Activated naive CD4-positive, alpha-beta T cell treated with anti-CD3 and anti-CD28 coated beads, Interleukin-2, amount 10 ng/mL, durations not matched to agents 7 days and 5 days (primary cell): ENCODE measurements at regions not wholly inside any gene's neighbourhood (a gene's known extent, or its start where the extent isn't known, plus 50 kb on each side); places are given as distances from the start of the nearest gene placed in this dataset.

Experiments used
- CTCF ChIA-PET: fragments of 350-600 bp; sonication (Branson Sonifier 250); formaldehyde crosslinking; loops from one replicate; lab custom pipeline; 2021; ENCODE audit warnings: antibody characterized with exemption; lab: Charles Lee
- DNase-seq: peaks from one replicate; pipeline ENCODE4 v3.0.0-alpha.2; 2020
- H3K27ac Mint-ChIP-seq: one replicate; pipeline ENCODE4 v1.8.0; 2021; ENCODE audit warnings: mild to moderate bottlenecking, moderate library complexity, mixed read lengths
- H3K27me3 Mint-ChIP-seq: one replicate; pipeline ENCODE4 v1.8.0; 2021; ENCODE audit warnings: mild to moderate bottlenecking, mixed read lengths
- H3K36me3 Mint-ChIP-seq: one replicate; pipeline ENCODE4 v1.8.0; 2021; ENCODE audit warnings: mixed read lengths
- H3K4me1 Mint-ChIP-seq: one replicate; pipeline ENCODE4 v1.8.0; 2021; ENCODE audit warnings: mixed read lengths
- H3K4me3 Mint-ChIP-seq: one replicate; pipeline ENCODE4 v1.8.0; 2021; ENCODE audit warnings: mild to moderate bottlenecking, moderate library complexity, mixed read lengths
- H3K9me3 Mint-ChIP-seq: one replicate; pipeline ENCODE4 v1.8.0; 2021; ENCODE audit warnings: mixed read lengths

GRCh38 chr4:158008551-158009218 lies 164.1 kb downstream of the GASK1B start:
- Mint-ChIP-seq H3K9me3 (no peaks in the 10 kb centered on the region), H3K4me1 (no peaks in the 10 kb centered on the region), H3K4me3 (no peak overlapping the region), H3K27ac (no peak overlapping the region), H3K36me3 (no peaks in the 10 kb centered on the region), H3K27me3 (no peaks in the 10 kb centered on the region)
- CTCF ChIA-PET = no interaction called here
- no peak for DNase-seq

GRCh38 chr4:158007566-158007965 lies 165.3 kb downstream of the GASK1B start:
- Mint-ChIP-seq H3K4me3 (no peak overlapping the region), H3K4me1 (no peaks in the 10 kb centered on the region), H3K27ac (no peak overlapping the region), H3K27me3 (no peaks in the 10 kb centered on the region), H3K9me3 (no peaks in the 10 kb centered on the region), H3K36me3 (no peaks in the 10 kb centered on the region)
- no peak for DNase-seq
- CTCF ChIA-PET = no interaction called here

GRCh38 chr4:158006990-158007389 lies 165.8 kb downstream of the GASK1B start:
- Mint-ChIP-seq H3K36me3 (no peaks in the 10 kb centered on the region), H3K9me3 (no peaks in the 10 kb centered on the region), H3K27ac (no peak overlapping the region), H3K4me1 (no peaks in the 10 kb centered on the region), H3K27me3 (no peaks in the 10 kb centered on the region), H3K4me3 (no peak overlapping the region)
- DNase-seq = no peak
- CTCF ChIA-PET = no interaction called here

GRCh38 chr4:158005021-158005420 lies 167.8 kb downstream of the GASK1B start:
- Mint-ChIP-seq H3K4me3 (no peak overlapping the region), H3K9me3 (no peaks in the 10 kb centered on the region), H3K27me3 (no peaks in the 10 kb centered on the region), H3K27ac (no peak overlapping the region), H3K4me1 (no peaks in the 10 kb centered on the region), H3K36me3 (no peaks in the 10 kb centered on the region)
- CTCF ChIA-PET = no interaction called here
- no peak for DNase-seq

GRCh38 chr4:158004101-158004500 lies 168.7 kb downstream of the GASK1B start:
- Mint-ChIP-seq H3K4me3 (no peak overlapping the region), H3K9me3 (no peaks in the 10 kb centered on the region), H3K36me3 (no peaks in the 10 kb centered on the region), H3K4me1 (no peaks in the 10 kb centered on the region), H3K27me3 (no peaks in the 10 kb centered on the region), H3K27ac (no peak overlapping the region)
- CTCF ChIA-PET = no interaction called here
- no peak for DNase-seq

GRCh38 chr4:158003212-158003611 lies 169.6 kb downstream of the GASK1B start:
- Mint-ChIP-seq H3K4me3 (no peak overlapping the region), H3K36me3 (no peaks in the 10 kb centered on the region), H3K9me3 (no peaks in the 10 kb centered on the region), H3K27me3 (no peaks in the 10 kb centered on the region), H3K4me1 (no peaks in the 10 kb centered on the region), H3K27ac (no peak overlapping the region)
- CTCF ChIA-PET = no interaction called here
- no peak for DNase-seq

- DNase-seq = no peak
- H3K4me1 Mint-ChIP-seq = no peaks in the 10 kb centered on the region
- H3K4me3 Mint-ChIP-seq = no peak overlapping the region
- CTCF ChIA-PET = no interaction called here
- H3K27me3 Mint-ChIP-seq = no peaks in the 10 kb centered on the region
- no peaks in the 10 kb centered on the region for H3K36me3 Mint-ChIP-seq
- H3K9me3 Mint-ChIP-seq = no peaks in the 10 kb centered on the region
- no peak overlapping the region for H3K27ac Mint-ChIP-seq
These were observed 170.7 kb downstream of the GASK1B start for GRCh38 chr4:158002173-158002572.

GRCh38 chr4:158001756-158002155 lies 171.1 kb downstream of the GASK1B start:
- H3K27ac Mint-ChIP-seq = no peak overlapping the region
- CTCF ChIA-PET = no interaction called here

GRCh38 chr4:157999723-158000122 lies 173.1 kb downstream of the GASK1B start:
- Mint-ChIP-seq H3K27ac (no peak overlapping the region), H3K27me3 (no peaks in the 10 kb centered on the region), H3K4me3 (no peak overlapping the region), H3K9me3 (no peaks in the 10 kb centered on the region), H3K36me3 (no peaks in the 10 kb centered on the region), H3K4me1 (no peaks in the 10 kb centered on the region)
- DNase-seq = no peak
- CTCF ChIA-PET = no interaction called here

More at GRCh38 chr4:158001756-158002155, 171.1 kb downstream of the GASK1B start:
- Mint-ChIP-seq H3K4me3 (no peak overlapping the region), H3K9me3 (no peaks in the 10 kb centered on the region), H3K4me1 (no peaks in the 10 kb centered on the region), H3K27me3 (no peaks in the 10 kb centered on the region), H3K36me3 (no peaks in the 10 kb centered on the region)
- no peak for DNase-seq

- no peak overlapping the region for H3K27ac Mint-ChIP-seq
- no peak overlapping the region for H3K4me3 Mint-ChIP-seq
- no peaks in the 10 kb centered on the region for H3K27me3 Mint-ChIP-seq
- CTCF ChIA-PET = no interaction called here
- H3K9me3 Mint-ChIP-seq = no peaks in the 10 kb centered on the region
- DNase-seq = no peak
- no peaks in the 10 kb centered on the region for H3K4me1 Mint-ChIP-seq
- no peaks in the 10 kb centered on the region for H3K36me3 Mint-ChIP-seq
These were observed 175.5 kb downstream of the GASK1B start for GRCh38 chr4:157997296-157997695.

- CTCF ChIA-PET = no interaction called here
These were observed 176.5 kb downstream of the GASK1B start for GRCh38 chr4:157996061-157997028.

GRCh38 chr4:157994863-157995262 lies 178.0 kb downstream of the GASK1B start:
- no peaks in the 10 kb centered on the region for H3K36me3 Mint-ChIP-seq
- H3K4me1 Mint-ChIP-seq = no peaks in the 10 kb centered on the region
- no peak overlapping the region for H3K27ac Mint-ChIP-seq
- CTCF ChIA-PET = no interaction called here
- H3K4me3 Mint-ChIP-seq = no peak overlapping the region
- no peaks in the 10 kb centered on the region for H3K27me3 Mint-ChIP-seq
- DNase-seq = no peak
- H3K9me3 Mint-ChIP-seq = no peaks in the 10 kb centered on the region

More at GRCh38 chr4:157996061-157997028, 176.5 kb downstream of the GASK1B start:
- no peak overlapping the region for H3K4me3 Mint-ChIP-seq
- no peaks in the 10 kb centered on the region for H3K9me3 Mint-ChIP-seq
- no peak overlapping the region for H3K27ac Mint-ChIP-seq
- no peaks in the 10 kb centered on the region for H3K36me3 Mint-ChIP-seq
- no peaks in the 10 kb centered on the region for H3K27me3 Mint-ChIP-seq
- no peaks in the 10 kb centered on the region for H3K4me1 Mint-ChIP-seq
- DNase-seq = no peak

- CTCF ChIA-PET = interaction anchor here (0.7 kb wide), 1 partner anchor 178 kb away, joined by 3 read pairs; no protein-coding TSS in a partner anchor
- no peaks in the 10 kb centered on the region for H3K27me3 Mint-ChIP-seq
- H3K4me3 Mint-ChIP-seq = no peak overlapping the region
- no peak overlapping the region for H3K27ac Mint-ChIP-seq
- no peaks in the 10 kb centered on the region for H3K9me3 Mint-ChIP-seq
- DNase-seq = no peak
- H3K36me3 Mint-ChIP-seq = no peaks in the 10 kb centered on the region
- no peaks in the 10 kb centered on the region for H3K4me1 Mint-ChIP-seq
These were observed 179.6 kb downstream of the GASK1B start for GRCh38 chr4:157992948-157993839.
